Neural cell (in vitro differentiated cells): ENCODE measurements at regions not wholly inside any gene's neighbourhood (a gene's known extent, or its start where the extent isn't known, plus 50 kb on each side); places are given as distances from the start of the nearest gene placed in this dataset.

ENCODE experiments used
- H2AFZ ChIP-seq: fragments of 200-600, 300-800 bp; sonication (generic), shearing (Covaris generic); 2 replicates; pipeline ENCODE4 v1.6.0; 2014; ENCODE audit warnings: low read depth, mild to moderate bottlenecking, antibody characterized with exemption, low read length, moderate library complexity
- H3F3A ChIP-seq: fragments of 200-600 bp; shearing (Covaris generic); 2 replicates; pipeline ENCODE4 v1.6.1; 2016; ENCODE audit warnings: mild to moderate bottlenecking, moderate library complexity, mixed read lengths, antibody characterized with exemption, low read length; ENCODE audit not compliant: insufficient read depth, poor library complexity, severe bottlenecking
- H3K27ac ChIP-seq: fragments of 200-600, 300-800 bp; sonication (generic), shearing (Covaris generic); 2 replicates; pipeline ENCODE4 v1.5.1; 2014; ENCODE audit warnings: mild to moderate bottlenecking, low read length, moderate library complexity
- H3K27me3 ChIP-seq: fragments of 300-800, 200-600 bp; sonication (generic), shearing (Covaris generic); 2 replicates; pipeline ENCODE4 v1.6.0; 2014; ENCODE audit warnings: mild to moderate bottlenecking, low read depth, low read length, moderate library complexity; ENCODE audit not compliant: insufficient read depth
- H3K36me3 ChIP-seq: fragments of 300-800, 200-600 bp; sonication (generic), shearing (Covaris generic); 2 replicates; pipeline ENCODE4 v1.5.1; 2014; ENCODE audit warnings: mild to moderate bottlenecking, antibody characterized with exemption, low read length, moderate library complexity; ENCODE audit not compliant: insufficient read depth
- H3K4me2 ChIP-seq: fragments of 300-800, 200-600 bp; sonication (generic), shearing (Covaris generic); 2 replicates; pipeline ENCODE4 v1.6.0; 2014; ENCODE audit warnings: mild to moderate bottlenecking, low read length
- H3K4me3 ChIP-seq: fragments of 300-800, 200-600 bp; sonication (generic), shearing (Covaris generic); 2 replicates; pipeline ENCODE4 v1.5.1; 2014; ENCODE audit warnings: mild to moderate bottlenecking, low read length, moderate library complexity
- H3K79me2 ChIP-seq: fragments of 200-600 bp; shearing (Covaris generic); replicated peaks from 2 replicates; pipeline ENCODE4 v1.6.0; 2014; ENCODE audit warnings: mild to moderate bottlenecking, low read length, moderate library complexity; ENCODE audit not compliant: insufficient read depth
- H3K9ac ChIP-seq: fragments of 300-800, 200-600 bp; sonication (generic), shearing (Covaris generic); 2 replicates; pipeline ENCODE4 v1.6.1; 2016; ENCODE audit warnings: mild to moderate bottlenecking, low read length, mixed read lengths
- H3K9me2 ChIP-seq: fragments of 200-600 bp; shearing (Covaris generic); 2 replicates; pipeline ENCODE4 v1.6.1; 2016; ENCODE audit warnings: mild to moderate bottlenecking, low read length, mixed read lengths; ENCODE audit not compliant: insufficient read depth
- H3K9me3 ChIP-seq: fragments of 200-600, 300-800 bp; sonication (generic), shearing (Covaris generic); 2 replicates; pipeline ENCODE4 v1.6.1; 2016; ENCODE audit warnings: mild to moderate bottlenecking, mixed run types, low read length, moderate library complexity, mixed read lengths
- H4K20me1 ChIP-seq: fragments of 200-600 bp; shearing (Covaris generic); 2 replicates; pipeline ENCODE4 v1.6.1; 2016; ENCODE audit warnings: mild to moderate bottlenecking, mixed run types; ENCODE audit not compliant: insufficient read depth
- EP300 ChIP-seq: fragments of 450-650 bp; conservative IDR thresholded peaks from 2 replicates; pipeline ENCODE4 v1.6.1; 2014; ENCODE audit warnings: antibody characterized with exemption, mild to moderate bottlenecking, moderate library complexity; ENCODE audit not compliant: poor library complexity, severe bottlenecking
- EZH2 ChIP-seq: fragments of 200-600, 300-800 bp; shearing (Covaris generic), sonication (generic); IDR thresholded peaks from 2 replicates; pipeline ENCODE4 v1.6.1; 2014; ENCODE audit warnings: antibody characterized with exemption, low read length, borderline replicate concordance, mild to moderate bottlenecking; ENCODE audit not compliant: insufficient read depth, poor library complexity, severe bottlenecking
- MXI1 ChIP-seq: fragments of 450-650 bp; conservative IDR thresholded peaks from 2 replicates; pipeline ENCODE4 v1.6.1; 2014; ENCODE audit warnings: antibody characterized with exemption, mild to moderate bottlenecking; ENCODE audit not compliant: poor library complexity, severe bottlenecking
- POLR2AphosphoS5 ChIP-seq: IDR thresholded peaks from 2 replicates; pipeline ENCODE4 v1.6.1; 2012
- RAD21 ChIP-seq: fragments of 450-650 bp; conservative IDR thresholded peaks from 2 replicates; pipeline ENCODE4 v1.6.1; 2014; ENCODE audit warnings: antibody characterized with exemption, mild to moderate bottlenecking, moderate library complexity
- SMC3 ChIP-seq: fragments of 450-650 bp; conservative IDR thresholded peaks from 2 replicates; pipeline ENCODE4 v1.6.1; 2014; ENCODE audit warnings: antibody characterized with exemption, mild to moderate bottlenecking, moderate library complexity; ENCODE audit not compliant: poor library complexity
- TAF1 ChIP-seq: IDR thresholded peaks from 2 replicates; pipeline ENCODE4 v1.6.1; 2012; ENCODE audit warnings: low read depth
- TF ChIP-seq, protein P1 (sequence below): fragments of 450-650 bp; IDR thresholded peaks from 2 replicates; pipeline ENCODE4 v1.5.1; 2014; ENCODE audit warnings: antibody characterized with exemption, mild to moderate bottlenecking, moderate library complexity; ENCODE audit not compliant: poor library complexity, severe bottlenecking
- TF ChIP-seq, protein P2 (sequence below): IDR thresholded peaks from 2 replicates; pipeline ENCODE4 v1.6.1; 2012; ENCODE audit warnings: borderline replicate concordance

DNA sequence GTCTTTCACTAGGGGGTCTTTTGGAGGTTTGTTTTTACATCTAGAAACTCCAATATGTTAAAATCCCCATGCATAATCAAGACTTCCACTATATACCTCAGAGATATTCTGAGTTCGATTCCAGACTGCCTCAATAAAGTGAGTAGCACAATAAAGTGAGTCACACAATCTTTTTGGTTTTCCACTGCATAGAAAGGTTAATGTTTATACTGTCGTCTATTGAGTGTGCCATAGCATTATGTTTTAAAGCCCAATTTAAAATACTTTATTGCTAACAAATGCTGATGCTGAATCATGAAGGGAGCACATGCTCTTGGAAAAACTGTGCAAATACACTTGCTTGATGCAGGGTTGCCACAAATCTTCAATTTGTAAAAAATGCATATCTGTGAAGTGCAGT is 227.5 kb upstream of the ZFHX3 start:
- Histone ChIP-seq H3K9ac (no peak overlapping the region), H3K36me3 (no peaks in the 10 kb centered on the region), H3K9me2 (no peaks in the 10 kb centered on the region), H3K4me2 (no peak overlapping the region), H3K9me3 (no peaks in the 10 kb centered on the region), H3F3A (no peaks in the 10 kb centered on the region), H3K27ac (no peak overlapping the region), H2AFZ (no peak overlapping the region), H4K20me1 (no peaks in the 10 kb centered on the region), H3K27me3 (no peaks in the 10 kb centered on the region), H3K4me3 (no peak overlapping the region), H3K79me2 (no peaks in the 10 kb centered on the region)
- TF ChIP-seq MXI1 (no peak), SMC3 (no peak)

- H3K4me3 ChIP-seq: no peak overlapping the region
- H3K36me3 ChIP-seq: no peaks in the 10 kb centered on the region
- no peaks in the 10 kb centered on the region for H3K79me2 ChIP-seq
- no peaks in the 10 kb centered on the region for H3K9me2 ChIP-seq
- H2AFZ ChIP-seq: no peak overlapping the region
- H3K9ac ChIP-seq: no peak overlapping the region
- H3K27ac ChIP-seq: no peak overlapping the region
- no peak for TF ChIP-seq POLR2AphosphoS5
- TF ChIP-seq SMC3: no peak
- TF ChIP-seq, protein P1, sequence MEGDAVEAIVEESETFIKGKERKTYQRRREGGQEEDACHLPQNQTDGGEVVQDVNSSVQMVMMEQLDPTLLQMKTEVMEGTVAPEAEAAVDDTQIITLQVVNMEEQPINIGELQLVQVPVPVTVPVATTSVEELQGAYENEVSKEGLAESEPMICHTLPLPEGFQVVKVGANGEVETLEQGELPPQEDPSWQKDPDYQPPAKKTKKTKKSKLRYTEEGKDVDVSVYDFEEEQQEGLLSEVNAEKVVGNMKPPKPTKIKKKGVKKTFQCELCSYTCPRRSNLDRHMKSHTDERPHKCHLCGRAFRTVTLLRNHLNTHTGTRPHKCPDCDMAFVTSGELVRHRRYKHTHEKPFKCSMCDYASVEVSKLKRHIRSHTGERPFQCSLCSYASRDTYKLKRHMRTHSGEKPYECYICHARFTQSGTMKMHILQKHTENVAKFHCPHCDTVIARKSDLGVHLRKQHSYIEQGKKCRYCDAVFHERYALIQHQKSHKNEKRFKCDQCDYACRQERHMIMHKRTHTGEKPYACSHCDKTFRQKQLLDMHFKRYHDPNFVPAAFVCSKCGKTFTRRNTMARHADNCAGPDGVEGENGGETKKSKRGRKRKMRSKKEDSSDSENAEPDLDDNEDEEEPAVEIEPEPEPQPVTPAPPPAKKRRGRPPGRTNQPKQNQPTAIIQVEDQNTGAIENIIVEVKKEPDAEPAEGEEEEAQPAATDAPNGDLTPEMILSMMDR: no peak
- TF ChIP-seq EP300: no peak
- TF ChIP-seq EZH2: no peak
- TF ChIP-seq RAD21: no peak
- TF ChIP-seq MXI1: no peak
- TF ChIP-seq, protein P2, sequence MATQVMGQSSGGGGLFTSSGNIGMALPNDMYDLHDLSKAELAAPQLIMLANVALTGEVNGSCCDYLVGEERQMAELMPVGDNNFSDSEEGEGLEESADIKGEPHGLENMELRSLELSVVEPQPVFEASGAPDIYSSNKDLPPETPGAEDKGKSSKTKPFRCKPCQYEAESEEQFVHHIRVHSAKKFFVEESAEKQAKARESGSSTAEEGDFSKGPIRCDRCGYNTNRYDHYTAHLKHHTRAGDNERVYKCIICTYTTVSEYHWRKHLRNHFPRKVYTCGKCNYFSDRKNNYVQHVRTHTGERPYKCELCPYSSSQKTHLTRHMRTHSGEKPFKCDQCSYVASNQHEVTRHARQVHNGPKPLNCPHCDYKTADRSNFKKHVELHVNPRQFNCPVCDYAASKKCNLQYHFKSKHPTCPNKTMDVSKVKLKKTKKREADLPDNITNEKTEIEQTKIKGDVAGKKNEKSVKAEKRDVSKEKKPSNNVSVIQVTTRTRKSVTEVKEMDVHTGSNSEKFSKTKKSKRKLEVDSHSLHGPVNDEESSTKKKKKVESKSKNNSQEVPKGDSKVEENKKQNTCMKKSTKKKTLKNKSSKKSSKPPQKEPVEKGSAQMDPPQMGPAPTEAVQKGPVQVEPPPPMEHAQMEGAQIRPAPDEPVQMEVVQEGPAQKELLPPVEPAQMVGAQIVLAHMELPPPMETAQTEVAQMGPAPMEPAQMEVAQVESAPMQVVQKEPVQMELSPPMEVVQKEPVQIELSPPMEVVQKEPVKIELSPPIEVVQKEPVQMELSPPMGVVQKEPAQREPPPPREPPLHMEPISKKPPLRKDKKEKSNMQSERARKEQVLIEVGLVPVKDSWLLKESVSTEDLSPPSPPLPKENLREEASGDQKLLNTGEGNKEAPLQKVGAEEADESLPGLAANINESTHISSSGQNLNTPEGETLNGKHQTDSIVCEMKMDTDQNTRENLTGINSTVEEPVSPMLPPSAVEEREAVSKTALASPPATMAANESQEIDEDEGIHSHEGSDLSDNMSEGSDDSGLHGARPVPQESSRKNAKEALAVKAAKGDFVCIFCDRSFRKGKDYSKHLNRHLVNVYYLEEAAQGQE: no peak
- no peak for TF ChIP-seq TAF1
- no peaks in the 10 kb centered on the region for H3F3A ChIP-seq
- H3K4me2 ChIP-seq: no peak overlapping the region
- H3K9me3 ChIP-seq: no peaks in the 10 kb centered on the region
- no peaks in the 10 kb centered on the region for H4K20me1 ChIP-seq
- H3K27me3 ChIP-seq: no peaks in the 10 kb centered on the region
Measured at GRCh38 chr16:73275024-73275423, 227.1 kb upstream of the ZFHX3 start.

DNA sequence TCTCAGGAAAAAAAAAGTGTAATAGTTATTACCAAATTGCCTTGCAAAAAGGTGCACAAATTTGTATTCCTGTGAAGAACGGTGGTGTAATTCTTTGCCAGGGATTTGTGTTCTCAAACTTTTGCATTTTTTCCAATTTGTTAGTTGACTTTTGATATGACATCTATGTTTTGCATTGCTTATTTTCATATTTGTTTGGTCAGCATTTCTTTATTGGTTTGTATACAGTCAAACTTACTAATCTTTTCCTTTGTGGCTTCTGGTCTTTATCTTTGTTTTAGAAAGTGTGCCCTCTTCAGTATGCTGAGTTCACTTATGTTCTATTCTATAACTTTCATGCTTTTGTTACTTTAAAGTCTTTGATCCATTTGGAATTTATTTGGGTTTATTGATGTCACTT is 226.2 kb upstream of the ZFHX3 start:
- Histone ChIP-seq H3K79me2 (no peaks in the 10 kb centered on the region), H3K9me2 (no peaks in the 10 kb centered on the region), H3K4me3 (no peak overlapping the region), H3K4me2 (no peak overlapping the region), H3K27me3 (no peaks in the 10 kb centered on the region), H3K9ac (no peak overlapping the region), H3K36me3 (no peaks in the 10 kb centered on the region), H4K20me1 (no peaks in the 10 kb centered on the region), H2AFZ (no peak overlapping the region), H3K27ac (no peak overlapping the region), H3F3A (no peaks in the 10 kb centered on the region), H3K9me3 (no peaks in the 10 kb centered on the region)
- no peak for TF ChIP-seq TAF1
- no peak for TF ChIP-seq SMC3
- TF ChIP-seq RAD21: no peak
- TF ChIP-seq, protein P2: no peak
- no peak for TF ChIP-seq MXI1
- no peak for TF ChIP-seq EZH2
- TF ChIP-seq EP300: no peak
- no peak for TF ChIP-seq POLR2AphosphoS5
- TF ChIP-seq, protein P1: no peak
